GM12878 (cell line): ENCODE measurements at regions not wholly inside any gene's neighbourhood (a gene's known extent, or its start where the extent isn't known, plus 50 kb on each side); places are given as distances from the start of the nearest gene placed in this dataset.

Source experiments
- ATAC-seq: fragments of 200-7000 bp; cut with Tn5 transposase; 3 replicates; pipeline ENCODE4 v1.9.1; 2020; ENCODE audit warnings: mild to moderate bottlenecking, moderate library complexity
- BruUV-seq: library from RNA; stranded (reverse); fragments of 400-500 nt; replicated peaks from 2 replicates; lab custom pipeline; 2021; lab: Mats Ljungman, UMichigan
- CTCF ChIA-PET: fragments of 300-600 bp; sonication (Branson Sonifier 250); formaldehyde crosslinking; extraction: SDS; loops from one replicate; lab custom pipeline; 2021; ENCODE audit warnings: inconsistent platforms; lab: Yijun Ruan, JAX
- POLR2A ChIA-PET: fragments of 350-600 bp; formaldehyde crosslinking; extraction: SDS; loops from one replicate; lab custom pipeline; 2021; ENCODE audit warnings: inconsistent platforms; lab: Charles Lee
- RAD21 ChIA-PET: fragments of 300-600 bp; sonication (Branson Sonifier 250); formaldehyde crosslinking; loops from one replicate; lab custom pipeline; 2023; ENCODE audit warnings: antibody characterized with exemption; ENCODE audit not compliant: unreplicated experiment; lab: Charles Lee
- SMC1A ChIA-PET: fragments of 300-600 bp; sonication (Branson Sonifier 250); formaldehyde crosslinking; loops from one replicate; lab custom pipeline; 2023; ENCODE audit not compliant: unreplicated experiment, uncharacterized antibody; lab: Charles Lee
- DNase-seq: peaks from one replicate; pipeline ENCODE4 v3.0.0-alpha.2; 2011; ENCODE audit warnings: low read depth, low spot score
- FAIRE-seq: peaks from 3 replicates; lab custom pipeline; 2011; peaks lifted over from hg19 to GRCh38; lab: Jason Lieb, UNC
- H2AFZ ChIP-seq: 2 replicates; pipeline ENCODE4 v1.6.0; 2011; ENCODE audit warnings: low read depth, low read length, control low read depth; ENCODE audit not compliant: control insufficient read depth
- H3K27ac ChIP-seq: 2 replicates; pipeline ENCODE4 v1.5.1; 2011; ENCODE audit warnings: control low read depth; ENCODE audit not compliant: control insufficient read depth, insufficient read depth
- H3K27me3 ChIP-seq, 2 experiments: replicated peaks in 1 of 2; 2 replicates each; pipeline versions ENCODE4 v1.6.0 to v1.6.1; 2011; ENCODE audit warnings: low read length in 1 of 2; ENCODE audit not compliant: control insufficient read depth in 2 of 2, insufficient read depth in 2 of 2
- H3K36me3 ChIP-seq, 2 experiments: 2 replicates each; pipeline ENCODE4 v1.5.1; 2011; ENCODE audit warnings: low read length in 1 of 2; ENCODE audit not compliant: control insufficient read depth in 2 of 2, insufficient read depth in 2 of 2
- H3K4me1 ChIP-seq: 2 replicates; pipeline ENCODE4 v1.6.1; 2011; ENCODE audit warnings: mild to moderate bottlenecking, low read length, moderate library complexity, mixed read lengths; ENCODE audit not compliant: control insufficient read depth, insufficient read depth
- H3K4me2 ChIP-seq: 2 replicates; pipeline ENCODE4 v1.6.0; 2011; ENCODE audit warnings: control low read depth; ENCODE audit not compliant: control insufficient read depth, insufficient read depth
- H3K4me3 ChIP-seq: fragments of 200-600 bp; sonication (generic); 2 replicates; pipeline ENCODE4 v1.5.1; 2016
- H3K79me2 ChIP-seq: 2 replicates; pipeline ENCODE4 v1.6.0; 2011; ENCODE audit warnings: low read length; ENCODE audit not compliant: control insufficient read depth, insufficient read depth
- H3K9ac ChIP-seq: 2 replicates; pipeline ENCODE4 v1.8.0; 2011; ENCODE audit warnings: low read length, control low read depth, mixed read lengths; ENCODE audit not compliant: control insufficient read depth, insufficient read depth
- H3K9me3 ChIP-seq: replicated peaks from 3 replicates; pipeline ENCODE4 v1.5.1; 2011; ENCODE audit warnings: mild to moderate bottlenecking, low read length; ENCODE audit not compliant: control insufficient read depth, insufficient read depth
- H4K20me1 ChIP-seq: 2 replicates; pipeline ENCODE4 v1.6.0; 2011; ENCODE audit not compliant: control insufficient read depth, insufficient read depth
- CREM ChIP-seq: IDR thresholded peaks from 2 replicates; pipeline ENCODE4 v1.6.1; 2014; ENCODE audit warnings: antibody characterized with exemption, low read depth
- EGR1 ChIP-seq, 2 experiments: IDR thresholded peaks; 1 replicate in 1 of 2; 2 replicates in 1 of 2; pipeline ENCODE4 v1.6.1; 2011 to 2012; ENCODE audit warnings: low read depth in 2 of 2, low read length in 2 of 2, borderline replicate concordance in 1 of 2, mild to moderate bottlenecking in 1 of 2, moderate library complexity in 1 of 2
- FOS ChIP-seq: IDR thresholded peaks from 3 replicates; pipeline ENCODE4 v1.6.1; 2011; ENCODE audit warnings: borderline replicate concordance; ENCODE audit not compliant: insufficient read length; ENCODE audit errors: extremely low read depth
- FOXM1 ChIP-seq: IDR thresholded peaks from 2 replicates; pipeline ENCODE4 v1.6.1; 2012; ENCODE audit warnings: low read depth, mild to moderate bottlenecking, inconsistent platforms, low read length, moderate library complexity
- GABPA ChIP-seq: IDR thresholded peaks from 2 replicates; pipeline ENCODE4 v1.6.1; 2014; ENCODE audit warnings: antibody characterized with exemption, low read depth, mild to moderate bottlenecking, inconsistent platforms
- NFIC ChIP-seq: IDR thresholded peaks from 2 replicates; pipeline ENCODE4 v1.6.1; 2012; ENCODE audit warnings: low read depth, mild to moderate bottlenecking, inconsistent platforms, low read length, moderate library complexity
- STAT3 ChIP-seq: IDR thresholded peaks from 2 replicates; pipeline ENCODE4 v1.6.1; 2011; ENCODE audit warnings: low read depth, low read length, improper control_type of control experiment
- TBL1XR1 ChIP-seq: IDR thresholded peaks from 2 replicates; pipeline ENCODE4 v1.6.1; 2012; ENCODE audit warnings: low read depth, low read length, improper control_type of control experiment
- USF1 ChIP-seq: IDR thresholded peaks from 2 replicates; pipeline ENCODE4 v1.6.1; 2011; ENCODE audit warnings: borderline replicate concordance, low read depth, mild to moderate bottlenecking, moderate library complexity, mixed read lengths, low read length; ENCODE audit not compliant: insufficient read depth; ENCODE audit errors: extremely low read length
- WRNIP1 ChIP-seq: IDR thresholded peaks from 2 replicates; pipeline ENCODE4 v1.6.1; 2011; ENCODE audit warnings: low read depth, low read length, improper control_type of control experiment, borderline replicate concordance
- WGBS: methylation state at CpG from one replicate; pipeline ENCODE4 v1.1.6; 2016; ENCODE audit warnings: low lambda C conversion rate; ENCODE audit not compliant: insufficient replicate concordance, insufficient coverage; ENCODE audit errors: missing lambda C conversion rate; 5-methylcytosine and 5-hydroxymethylcytosine counted together
- in situ Hi-C: fragments of 300-500 bp; cut with MboI; formaldehyde crosslinking; loops from 9 replicates; pipeline ENCODE4 v1.14.3; 2018; ENCODE audit warnings: mixed read lengths
- intact Hi-C: fragments of 100-400 bp; cut with micrococcal nuclease; formaldehyde crosslinking; loops from one replicate; pipeline ENCODE4 v1.14.2; 2022; ENCODE audit not compliant: unreplicated experiment
- TF ChIP-seq, protein P1 (sequence below): fragments of 450-650 bp; IDR thresholded peaks from 2 replicates; pipeline ENCODE4 v1.6.1; 2017; ENCODE audit warnings: low read depth, mild to moderate bottlenecking, moderate library complexity

DNA sequence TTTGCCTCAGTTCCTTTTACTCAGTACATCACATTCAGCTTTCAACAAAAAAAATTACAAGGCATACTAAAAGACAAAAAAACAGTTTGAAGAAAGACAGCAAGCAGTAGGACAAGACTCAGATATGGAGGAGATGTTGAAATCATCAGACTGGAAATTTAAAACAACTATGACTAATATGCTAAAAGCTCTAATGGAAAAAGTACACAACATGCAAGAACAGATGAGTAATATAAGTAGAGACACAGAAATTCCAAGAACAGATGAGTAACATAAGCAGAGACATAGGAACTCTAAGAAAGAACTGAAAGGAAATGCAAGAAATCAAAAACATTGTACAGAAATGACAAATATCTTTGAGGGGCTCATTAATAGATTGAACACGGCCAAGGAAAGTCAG lies 402.6 kb downstream of the NEBL start:
- ATAC-seq (no peak), DNase-seq (no peak), FAIRE-seq (no peak)
- WGBS: 3% methylated on average over 1 of the region's 1 CpG
- Histone ChIP-seq H3K4me2 (no peak overlapping the region), H3K9ac (no peak overlapping the region), H3K9me3 (no peaks in the 10 kb centered on the region), H4K20me1 (no peaks in the 10 kb centered on the region), H3K4me1 (no peaks in the 10 kb centered on the region), H3K27ac (no peak overlapping the region), H3K36me3 (no peaks in the 10 kb centered on the region), H3K4me3 (no peak overlapping the region), H3K27me3 (no peaks in the 10 kb centered on the region), H2AFZ (no peak overlapping the region), H3K79me2 (no peaks in the 10 kb centered on the region)
- ChIA-PET SMC1A (interaction anchor here (0.6 kb wide), 1 partner anchor 1439 kb away, joined by 3 read pairs; no protein-coding TSS in a partner anchor), CTCF (interaction anchor here (1.2 kb wide), 1 partner anchor 12 kb away, joined by 3 read pairs; no protein-coding TSS in a partner anchor), RAD21 (interaction anchor here (0.7 kb wide), 1 partner anchor 99 kb away, joined by 3 read pairs; no protein-coding TSS in a partner anchor), POLR2A (interaction anchor here (0.6 kb wide), 2 partner anchors 101 to 151 kb away, joined by 5 to 7 read pairs; no protein-coding TSS in a partner anchor)
- no TSS peak for BruUV-seq
- intact Hi-C loops (no loop called here), in situ Hi-C loops (no loop called here)
- no peak for TF ChIP-seq CREM
- no peak for TF ChIP-seq NFIC
- no peak for TF ChIP-seq GABPA
- TF ChIP-seq, protein P1, sequence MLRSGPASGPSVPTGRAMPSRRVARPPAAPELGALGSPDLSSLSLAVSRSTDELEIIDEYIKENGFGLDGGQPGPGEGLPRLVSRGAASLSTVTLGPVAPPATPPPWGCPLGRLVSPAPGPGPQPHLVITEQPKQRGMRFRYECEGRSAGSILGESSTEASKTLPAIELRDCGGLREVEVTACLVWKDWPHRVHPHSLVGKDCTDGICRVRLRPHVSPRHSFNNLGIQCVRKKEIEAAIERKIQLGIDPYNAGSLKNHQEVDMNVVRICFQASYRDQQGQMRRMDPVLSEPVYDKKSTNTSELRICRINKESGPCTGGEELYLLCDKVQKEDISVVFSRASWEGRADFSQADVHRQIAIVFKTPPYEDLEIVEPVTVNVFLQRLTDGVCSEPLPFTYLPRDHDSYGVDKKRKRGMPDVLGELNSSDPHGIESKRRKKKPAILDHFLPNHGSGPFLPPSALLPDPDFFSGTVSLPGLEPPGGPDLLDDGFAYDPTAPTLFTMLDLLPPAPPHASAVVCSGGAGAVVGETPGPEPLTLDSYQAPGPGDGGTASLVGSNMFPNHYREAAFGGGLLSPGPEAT: no peak
- TF ChIP-seq WRNIP1: no peak
- TF ChIP-seq FOXM1: no peak
- TF ChIP-seq USF1: no peak
- TF ChIP-seq TBL1XR1: no peak
- TF ChIP-seq STAT3: no peak
- no peak for TF ChIP-seq FOS
- no peak for TF ChIP-seq EGR1 (IDR thresholded peaks at IDR 0.05; ENCODE audit: borderline replicate concordance in 1 of 2, low read depth in 2 of 2, low read length in 2 of 2)
